HCT116 (cell line): ENCODE measurements at regions not wholly inside any gene's neighbourhood (a gene's known extent, or its start where the extent isn't known, plus 50 kb on each side); places are given as distances from the start of the nearest gene placed in this dataset.

ENCODE experiments used
- ATAC-seq: fragments of 200-7000 bp; cut with Tn5 transposase; 2 replicates; pipeline ENCODE4 v1.9.1; 2020; ENCODE audit warnings: mild to moderate bottlenecking, moderate library complexity
- BruUV-seq: library from RNA; stranded (reverse); fragments of 400-500 nt; replicated peaks from 2 replicates; lab custom pipeline; 2021; lab: Mats Ljungman, UMichigan
- CTCF ChIA-PET: fragments of 300-600 bp; sonication (Branson Sonifier 250); formaldehyde crosslinking; loops from one replicate; lab custom pipeline; 2021; ENCODE audit warnings: antibody characterized with exemption; lab: Charles Lee
- POLR2A ChIA-PET: fragments of 300-600, 350-600 bp; sonication (Branson Sonifier 250); formaldehyde crosslinking; loops from one replicate; lab custom pipeline; 2021; ENCODE audit warnings: antibody characterized with exemption; lab: Charles Lee
- RAD21 ChIA-PET, 2 experiments: fragments of 300-600 bp; sonication (Branson Sonifier 250); formaldehyde crosslinking; loops; one replicate each; lab custom pipeline; 2023; ENCODE audit warnings: low total read pairs in 2 of 2; ENCODE audit not compliant: uncharacterized antibody in 2 of 2, unreplicated experiment in 2 of 2, low non-redundant PET in 1 of 2; lab: Charles Lee
- DNase-seq: peaks from one replicate; pipeline ENCODE4 v3.0.0-alpha.2; 2010; ENCODE audit warnings: low read depth, low spot score
- H2AFZ ChIP-seq: fragments of 200-600 bp; shearing (Covaris generic), sonication (generic); 2 replicates; pipeline ENCODE4 v1.6.1; 2017; ENCODE audit warnings: low read depth, mixed run types, mixed read lengths, antibody characterized with exemption, low read length; ENCODE audit not compliant: poor library complexity, severe bottlenecking
- H3K27ac ChIP-seq: 2 replicates; pipeline ENCODE4 v1.5.1; 2012; ENCODE audit warnings: low read depth, low read length
- H3K27me3 ChIP-seq: fragments of 200-600 bp; sonication (generic); 2 replicates; pipeline ENCODE4 v1.6.1; 2016; ENCODE audit warnings: mixed run types, low read length, mixed read lengths; ENCODE audit not compliant: insufficient read depth
- H3K36me3 ChIP-seq, 2 experiments: fragments of 200-500 bp in 1 of 2; fragments of 200-600 bp in 1 of 2; sonication (Bioruptor generic) in 1 of 2; sonication (generic) in 1 of 2; 2 replicates each; pipeline versions ENCODE4 v1.5.1 to v1.6.1; 2014 to 2016; ENCODE audit warnings: low read length in 2 of 2, inconsistent platforms in 1 of 2, mixed read lengths in 1 of 2, mixed run types in 1 of 2; ENCODE audit not compliant: insufficient read depth in 2 of 2, control insufficient read depth in 1 of 2
- H3K4me1 ChIP-seq, 2 experiments: fragments of 200-600 bp in 1 of 2; sonication (generic) in 1 of 2; 2 replicates each; pipeline versions ENCODE4 v1.5.1 to v1.6.1; 2012 to 2017; ENCODE audit warnings: low read length in 2 of 2, inconsistent platforms in 1 of 2, mild to moderate bottlenecking in 1 of 2, mixed read lengths in 1 of 2, mixed run types in 1 of 2, moderate library complexity in 1 of 2; ENCODE audit not compliant: insufficient read depth in 2 of 2, control insufficient read depth in 1 of 2
- H3K4me2 ChIP-seq: fragments of 200-600 bp; sonication (generic); 2 replicates; pipeline ENCODE4 v1.6.1; 2017; ENCODE audit warnings: mixed run types, low read length, mixed read lengths
- H3K4me3 ChIP-seq, 2 experiments: fragments of 200-600 bp in 1 of 2; sonication (generic) in 1 of 2; replicated peaks in 1 of 2; 2 replicates each; pipeline ENCODE4 v1.5.1; 2011 to 2016; ENCODE audit warnings: low read length in 2 of 2, control low read depth in 1 of 2, low read depth in 1 of 2, mild to moderate bottlenecking in 1 of 2, mixed read lengths in 1 of 2, mixed run types in 1 of 2
- H3K79me2 ChIP-seq: fragments of 200-600 bp; sonication (generic); 2 replicates; pipeline ENCODE4 v1.6.1; 2017; ENCODE audit warnings: mild to moderate bottlenecking, mixed run types, low read length, moderate library complexity, mixed read lengths; ENCODE audit not compliant: insufficient read depth
- H3K9ac ChIP-seq: fragments of 200-600 bp; sonication (generic); 2 replicates; pipeline ENCODE4 v1.6.1; 2016; ENCODE audit warnings: low read length, mixed read lengths
- H3K9me2 ChIP-seq: fragments of 200-600 bp; sonication (generic), shearing (Covaris generic); 2 replicates; pipeline ENCODE4 v1.6.1; 2017; ENCODE audit warnings: mixed run types, mild to moderate bottlenecking, moderate library complexity; ENCODE audit not compliant: insufficient read depth
- H3K9me3 ChIP-seq, 2 experiments: fragments of 200-500 bp in 1 of 2; fragments of 200-600 bp in 1 of 2; sonication (Bioruptor generic) in 1 of 2; sonication (generic) in 1 of 2; 2 replicates each; pipeline ENCODE4 v1.6.1; 2014 to 2017; ENCODE audit warnings: low read length in 2 of 2, mixed read lengths in 2 of 2, inconsistent platforms in 1 of 2, low read depth in 1 of 2, mild to moderate bottlenecking in 1 of 2, mixed run types in 1 of 2, moderate library complexity in 1 of 2; ENCODE audit not compliant: control insufficient read depth in 1 of 2, insufficient read depth in 1 of 2
- H4K20me1 ChIP-seq: fragments of 200-600 bp; sonication (generic), shearing (Covaris generic); 2 replicates; pipeline ENCODE4 v1.6.1; 2017; ENCODE audit warnings: mixed run types, mild to moderate bottlenecking, moderate library complexity; ENCODE audit not compliant: insufficient read depth
- CBX3 ChIP-seq: IDR thresholded peaks from 2 replicates; pipeline ENCODE4 v1.6.1; 2012; ENCODE audit warnings: low read depth
- EGR1 ChIP-seq: IDR thresholded peaks from 2 replicates; pipeline ENCODE4 v1.6.1; 2012; ENCODE audit warnings: low read depth
- ELF1 ChIP-seq: IDR thresholded peaks from 2 replicates; pipeline ENCODE4 v1.6.1; 2012; ENCODE audit warnings: low read depth, borderline replicate concordance
- EZH2phosphoT487 ChIP-seq: fragments of 200-600 bp; IDR thresholded peaks from 2 replicates; pipeline ENCODE4 v1.6.1; 2018; ENCODE audit warnings: antibody characterized with exemption, borderline replicate concordance
- FOSL1 ChIP-seq: IDR thresholded peaks from 2 replicates; pipeline ENCODE4 v1.6.1; 2012; ENCODE audit warnings: low read depth
- JUND ChIP-seq: IDR thresholded peaks from 2 replicates; pipeline ENCODE4 v1.6.1; 2012
- POLR2A ChIP-seq: IDR thresholded peaks from 2 replicates; pipeline ENCODE4 v1.7.0; 2011; ENCODE audit warnings: borderline replicate concordance; ENCODE audit not compliant: insufficient read depth, insufficient read length; ENCODE audit errors: extremely low read depth
- RAD21 ChIP-seq: IDR thresholded peaks from 2 replicates; pipeline ENCODE4 v1.6.1; 2012; ENCODE audit warnings: low read depth, mild to moderate bottlenecking
- SP1 ChIP-seq: IDR thresholded peaks from 2 replicates; pipeline ENCODE4 v1.6.1; 2012; ENCODE audit warnings: low read depth
- TCF7L2 ChIP-seq: IDR thresholded peaks from 2 replicates; pipeline ENCODE4 v1.7.0; 2011; ENCODE audit warnings: borderline replicate concordance, inconsistent platforms; ENCODE audit not compliant: insufficient read depth, insufficient read length; ENCODE audit errors: extremely low read depth
- ZFX ChIP-seq: fragments of 450-650 bp; IDR thresholded peaks from 2 replicates; pipeline ENCODE4 v1.6.1; 2017
- intact Hi-C: fragments of 100-400 bp; cut with micrococcal nuclease; formaldehyde crosslinking; loops from 2 replicates; pipeline ENCODE4 v1.10.0; 2022
- TF ChIP-seq, protein P1 (sequence below): IDR thresholded peaks from 2 replicates; pipeline ENCODE4 v1.6.1; 2012
- TF ChIP-seq, protein P2 (sequence below): IDR thresholded peaks from 2 replicates; pipeline ENCODE4 v1.6.1; 2012

DNA sequence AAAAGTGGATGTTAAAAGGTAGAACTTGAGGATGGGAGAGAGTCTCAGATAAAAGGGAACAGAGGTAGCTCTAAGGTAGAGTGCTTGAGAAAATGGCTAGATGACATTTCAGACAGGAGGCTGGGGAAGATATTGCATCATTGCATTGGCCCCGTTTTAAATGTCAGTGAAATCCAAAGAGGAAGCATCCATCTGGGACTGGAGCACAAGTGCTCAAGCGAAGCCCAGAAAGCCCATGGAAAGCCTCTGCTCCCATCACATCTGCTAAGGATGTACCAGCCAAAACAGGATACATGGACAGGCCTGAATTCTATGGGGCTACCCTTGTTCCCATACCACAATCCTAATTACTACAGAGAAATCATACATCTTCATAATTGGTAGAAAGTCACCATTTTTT lies 581.5 kb upstream of the TMEM132C start:
- no peak overlapping the region for H3K4me3 ChIP-seq
- no peak overlapping the region for H3K9ac ChIP-seq
- ChIA-PET POLR2A (no interaction called here), RAD21 (no interaction called here)
- no peak overlapping the region for H3K4me2 ChIP-seq
- H4K20me1 ChIP-seq = no peaks in the 10 kb centered on the region
- ATAC-seq = no peak
- H3K9me3 ChIP-seq = no peaks in the 10 kb centered on the region; a peak in 2 of 4 replicates
- no peaks in the 10 kb centered on the region for H3K36me3 ChIP-seq
- H3K79me2 ChIP-seq = no peaks in the 10 kb centered on the region
- TF ChIP-seq, protein P1, sequence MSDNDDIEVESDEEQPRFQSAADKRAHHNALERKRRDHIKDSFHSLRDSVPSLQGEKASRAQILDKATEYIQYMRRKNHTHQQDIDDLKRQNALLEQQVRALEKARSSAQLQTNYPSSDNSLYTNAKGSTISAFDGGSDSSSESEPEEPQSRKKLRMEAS = no peak
- no peak for TF ChIP-seq TCF7L2
- TF ChIP-seq EGR1 = no peak
- TF ChIP-seq JUND = no peak
- TF ChIP-seq EZH2phosphoT487 = no peak
- no peak for TF ChIP-seq ZFX
- no peak for TF ChIP-seq FOSL1
- TF ChIP-seq SP1 = no peak
- TF ChIP-seq, all 23 proteins: peak for 0
- CTCF ChIA-PET = no interaction called here
- H2AFZ ChIP-seq = no peak overlapping the region
- no peaks in the 10 kb centered on the region for H3K9me2 ChIP-seq
- BruUV-seq = no TSS peak
- H3K27me3 ChIP-seq = no peaks in the 10 kb centered on the region
- H3K4me1 ChIP-seq = no peaks in the 10 kb centered on the region
- no peak for DNase-seq
- H3K27ac ChIP-seq = no peak overlapping the region
- intact Hi-C loops = no loop called here

DNA sequence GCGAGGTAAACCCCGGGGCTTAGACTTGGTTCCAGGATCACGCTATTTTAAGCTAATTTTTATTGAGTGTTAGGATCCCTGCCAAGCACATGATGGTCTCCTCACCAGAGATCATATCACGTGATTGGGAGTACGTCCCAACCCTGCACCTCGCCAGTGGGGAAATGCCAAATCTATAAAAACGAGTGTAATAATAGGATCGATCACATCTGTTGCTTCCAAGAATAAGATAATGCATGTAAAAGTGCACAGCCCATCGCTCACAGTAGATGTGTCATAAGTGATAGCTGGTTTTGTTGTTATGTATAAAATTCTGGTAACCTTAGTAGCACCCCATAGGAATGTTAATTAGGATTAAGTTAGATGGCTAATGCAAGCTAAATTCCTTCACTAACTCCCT lies 581.0 kb upstream of the TMEM132C start:
- RAD21 ChIA-PET = no interaction called here
- ATAC-seq (no peak), DNase-seq (no peak)
- Histone ChIP-seq H2AFZ (no peak overlapping the region), H3K27ac (no peak overlapping the region), H4K20me1 (no peaks in the 10 kb centered on the region), H3K36me3 (no peaks in the 10 kb centered on the region), H3K9me2 (no peaks in the 10 kb centered on the region), H3K9ac (no peak overlapping the region), H3K9me3 (no peaks in the 10 kb centered on the region; a peak in 2 of 4 replicates), H3K4me2 (no peak overlapping the region), H3K4me1 (no peaks in the 10 kb centered on the region), H3K79me2 (no peaks in the 10 kb centered on the region), H3K27me3 (no peaks in the 10 kb centered on the region), H3K4me3 (no peak overlapping the region)
- BruUV-seq = no TSS peak
- intact Hi-C loops = no loop called here
- CTCF ChIA-PET = no interaction called here
- TF ChIP-seq ELF1 (no peak), CBX3 (no peak), FOSL1 (no peak), RAD21 (no peak), EGR1 (no peak), EZH2phosphoT487 (no peak), POLR2A (no peak)
- TF ChIP-seq, protein P2, sequence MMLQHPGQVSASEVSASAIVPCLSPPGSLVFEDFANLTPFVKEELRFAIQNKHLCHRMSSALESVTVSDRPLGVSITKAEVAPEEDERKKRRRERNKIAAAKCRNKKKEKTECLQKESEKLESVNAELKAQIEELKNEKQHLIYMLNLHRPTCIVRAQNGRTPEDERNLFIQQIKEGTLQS = no peak
- TF ChIP-seq, protein P1 = no peak
- POLR2A ChIA-PET = no interaction called here
